ENCODE measurements at regions not wholly inside any gene's neighbourhood (a gene's known extent, or its start where the extent isn't known, plus 50 kb on each side); places are given as distances from the start of the nearest gene placed in this dataset.

GRCh38 chr10:90352288-90352687 is 505.6 kb downstream of the HTR7 start:
- DNase-seq = no peak

GRCh38 chr10:90354914-90355313 is 502.9 kb downstream of the HTR7 start:
- no peak for DNase-seq

GRCh38 chr10:90363799-90364483 is 493.9 kb downstream of the HTR7 start:
- DNase-seq = no peak

- DNase-seq = no peak
These were observed 485.4 kb downstream of the HTR7 start for GRCh38 chr10:90372451-90372850.

- no peak for DNase-seq
These were observed 483.9 kb downstream of the HTR7 start for GRCh38 chr10:90373911-90374310.

- DNase-seq = no peak
These were observed 479.2 kb downstream of the HTR7 start for GRCh38 chr10:90378524-90379076.

- no peak for DNase-seq
These were observed 476.4 kb downstream of the HTR7 start for GRCh38 chr10:90381468-90381867.

GRCh38 chr10:90389876-90390275 is 468.0 kb downstream of the HTR7 start:
- DNase-seq = no peak

- DNase-seq = no peak
These were observed 463.5 kb downstream of the HTR7 start for GRCh38 chr10:90394311-90394710.

- DNase-seq = no peak
These were observed 461.1 kb downstream of the HTR7 start for GRCh38 chr10:90396721-90397120.

GRCh38 chr10:90398566-90398965 is 459.3 kb downstream of the HTR7 start:
- DNase-seq = no peak

GRCh38 chr10:90399782-90400181 is 458.1 kb downstream of the HTR7 start:
- no peak for DNase-seq

GRCh38 chr10:90403211-90404000 is 454.4 kb downstream of the HTR7 start:
- no peak for DNase-seq

GRCh38 chr10:90407131-90407530 is 450.7 kb downstream of the HTR7 start:
- DNase-seq = no peak

GRCh38 chr10:90407851-90408250 is 450.0 kb downstream of the HTR7 start:
- no peak for DNase-seq

- DNase-seq = no peak
These were observed 445.3 kb downstream of the HTR7 start for GRCh38 chr10:90412582-90412981.

GRCh38 chr10:90413196-90413595 is 444.6 kb downstream of the HTR7 start:
- no peak for DNase-seq

- no peak for DNase-seq
These were observed 442.9 kb downstream of the HTR7 start for GRCh38 chr10:90414926-90415325.

- DNase-seq = no peak
These were observed 440.8 kb downstream of the HTR7 start for GRCh38 chr10:90417029-90417428.

- no peak for DNase-seq
These were observed 440.2 kb downstream of the HTR7 start for GRCh38 chr10:90417476-90418210.

GRCh38 chr10:90418869-90419652 is 438.8 kb downstream of the HTR7 start:
- DNase-seq = no peak

GRCh38 chr10:90420637-90421318 is 437.1 kb downstream of the HTR7 start:
- no peak for DNase-seq
